PC-3 (cell line): ENCODE measurements at regions not wholly inside any gene's neighbourhood (a gene's known extent, or its start where the extent isn't known, plus 50 kb on each side); places are given as distances from the start of the nearest gene placed in this dataset.

Experiments
- ATAC-seq: fragments of 200-7000 bp; cut with Tn5 transposase; 2 replicates; pipeline ENCODE4 v1.9.1; 2020; ENCODE audit warnings: mild to moderate bottlenecking, moderate library complexity
- BruUV-seq: library from RNA; stranded (reverse); fragments of 400-500 nt; replicated peaks from 2 replicates; lab custom pipeline; 2021; lab: Mats Ljungman, UMichigan
- CTCF ChIA-PET: fragments of 300-600 bp; sonication (Branson Sonifier 250); formaldehyde crosslinking; loops from one replicate; lab custom pipeline; 2022; ENCODE audit warnings: antibody characterized with exemption; lab: Charles Lee
- POLR2A ChIA-PET: fragments of 300-600 bp; sonication (Branson Sonifier 250); formaldehyde crosslinking; loops from one replicate; lab custom pipeline; 2022; ENCODE audit warnings: antibody characterized with exemption; ENCODE audit not compliant: unreplicated experiment; lab: Charles Lee
- DNase-seq: peaks from one replicate; pipeline ENCODE4 v3.0.0-alpha.2; 2015
- H2AFZ ChIP-seq: fragments of 300-600 bp; sonication (generic); 2 replicates; pipeline ENCODE4 v1.6.0; 2016; ENCODE audit warnings: antibody characterized with exemption, low read length
- H3F3A ChIP-seq: fragments of 300-600 bp; sonication (generic); one replicate; pipeline ENCODE4 v1.6.0; 2017; ENCODE audit warnings: antibody characterized with exemption, low read length, control low read depth, mild to moderate bottlenecking; ENCODE audit not compliant: unreplicated experiment
- H3K27ac ChIP-seq: fragments of 300-600 bp; sonication (generic); 2 replicates; pipeline ENCODE4 v1.5.1; 2016; ENCODE audit warnings: mild to moderate bottlenecking, low read length
- H3K27me3 ChIP-seq: fragments of 300-600 bp; sonication (generic); 2 replicates; pipeline ENCODE4 v1.6.1; 2016; ENCODE audit warnings: low read length, mixed read lengths
- H3K36me3 ChIP-seq: fragments of 300-600 bp; sonication (generic); 2 replicates; pipeline ENCODE4 v1.6.1; 2016; ENCODE audit warnings: low read depth, mixed run types, low read length, mixed read lengths
- H3K4me1 ChIP-seq: fragments of 300-600 bp; sonication (generic); 2 replicates; pipeline ENCODE4 v1.5.1; 2016; ENCODE audit warnings: low read length; ENCODE audit not compliant: insufficient read depth
- H3K4me2 ChIP-seq: fragments of 300-600 bp; sonication (generic); 2 replicates; pipeline ENCODE4 v1.6.0; 2016; ENCODE audit warnings: low read length
- H3K4me3 ChIP-seq: fragments of 300-600 bp; sonication (generic); 2 replicates; pipeline ENCODE4 v1.5.1; 2016; ENCODE audit warnings: mild to moderate bottlenecking, low read length, mixed read lengths
- H3K79me2 ChIP-seq: fragments of 300-600 bp; sonication (generic); 2 replicates; pipeline ENCODE4 v1.6.1; 2017; ENCODE audit warnings: low read length, mixed read lengths
- H3K9ac ChIP-seq: fragments of 300-600 bp; sonication (generic); 2 replicates; pipeline ENCODE4 v1.6.0; 2016; ENCODE audit warnings: mild to moderate bottlenecking, low read length
- H3K9me2 ChIP-seq: fragments of 300-600 bp; sonication (generic); replicated peaks from 2 replicates; pipeline ENCODE4 v1.6.1; 2016; ENCODE audit warnings: mixed run types, low read length, mixed read lengths
- H3K9me3 ChIP-seq: fragments of 300-600 bp; sonication (generic); 2 replicates; pipeline ENCODE4 v1.6.1; 2016; ENCODE audit warnings: low read length, mixed read lengths
- H4K20me1 ChIP-seq: fragments of 300-600 bp; sonication (generic); 2 replicates; pipeline ENCODE4 v1.6.1; 2016; ENCODE audit warnings: low read length, mixed read lengths
- CTCF ChIP-seq: fragments of 300-600 bp; sonication (generic); conservative IDR thresholded peaks from 2 replicates; pipeline ENCODE4 v1.5.1; 2017; ENCODE audit warnings: antibody characterized with exemption, low read depth, mild to moderate bottlenecking, low read length
- EZH2 ChIP-seq: fragments of 300-600 bp; sonication (generic); IDR thresholded peaks from one replicate; pipeline ENCODE4 v1.6.1; 2017; ENCODE audit warnings: antibody characterized with exemption, mild to moderate bottlenecking, low read length; ENCODE audit not compliant: unreplicated experiment
- EZH2phosphoT487 ChIP-seq: fragments of 300-600 bp; sonication (generic); IDR thresholded peaks from 2 replicates; pipeline ENCODE4 v1.6.1; 2018; ENCODE audit warnings: mild to moderate bottlenecking, antibody characterized with exemption, low read length, borderline replicate concordance
- intact Hi-C: fragments of 100-400 bp; cut with micrococcal nuclease; formaldehyde crosslinking; loops from 2 replicates; pipeline ENCODE4 v1.9.0; 2023

DNA sequence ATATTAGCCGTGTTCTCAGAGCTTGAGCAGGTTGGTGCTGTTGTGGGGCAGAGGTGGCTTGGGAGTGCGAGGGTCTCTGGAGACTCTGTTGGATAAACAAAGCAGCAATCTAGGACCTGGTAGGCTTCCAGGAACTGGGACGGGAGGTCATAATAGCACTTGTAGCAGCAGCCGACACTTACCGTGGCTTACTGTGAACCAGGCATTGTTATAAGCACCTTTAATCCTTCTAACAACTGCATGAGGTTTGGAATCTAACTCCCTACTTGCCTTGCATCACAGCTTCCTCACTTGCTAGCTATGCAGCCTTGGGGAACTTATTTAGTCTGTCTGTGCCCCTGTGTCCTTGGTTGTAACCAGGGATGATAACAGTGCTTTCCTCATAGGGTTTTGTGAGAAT lies 94.9 kb downstream of the NAV1 start:
- no peak for TF ChIP-seq CTCF
- no peak for TF ChIP-seq EZH2phosphoT487
- no peak for TF ChIP-seq EZH2
- DNase-seq (no peak), ATAC-seq (no peak)
- no peaks in the 10 kb centered on the region; the same call in 1 of the 2 replicates for H3K4me1 ChIP-seq
- no peak overlapping the region for H3K4me3 ChIP-seq
- H3K9ac ChIP-seq = no peak overlapping the region
- no peaks in the 10 kb centered on the region for H3K27me3 ChIP-seq
- no peaks in the 10 kb centered on the region for H3K9me3 ChIP-seq
- ChIA-PET POLR2A (no interaction called here), CTCF (no interaction called here)
- no peaks in the 10 kb centered on the region for H4K20me1 ChIP-seq
- H3K4me2 ChIP-seq = no peak overlapping the region
- intact Hi-C loops = no loop called here
- H3K27ac ChIP-seq = no peak overlapping the region
- H2AFZ ChIP-seq = no peak overlapping the region
- BruUV-seq = no TSS peak
- no peaks in the 10 kb centered on the region for H3F3A ChIP-seq
- no peaks in the 10 kb centered on the region for H3K79me2 ChIP-seq
- no peaks in the 10 kb centered on the region for H3K36me3 ChIP-seq
- no peaks in the 10 kb centered on the region for H3K9me2 ChIP-seq

DNA sequence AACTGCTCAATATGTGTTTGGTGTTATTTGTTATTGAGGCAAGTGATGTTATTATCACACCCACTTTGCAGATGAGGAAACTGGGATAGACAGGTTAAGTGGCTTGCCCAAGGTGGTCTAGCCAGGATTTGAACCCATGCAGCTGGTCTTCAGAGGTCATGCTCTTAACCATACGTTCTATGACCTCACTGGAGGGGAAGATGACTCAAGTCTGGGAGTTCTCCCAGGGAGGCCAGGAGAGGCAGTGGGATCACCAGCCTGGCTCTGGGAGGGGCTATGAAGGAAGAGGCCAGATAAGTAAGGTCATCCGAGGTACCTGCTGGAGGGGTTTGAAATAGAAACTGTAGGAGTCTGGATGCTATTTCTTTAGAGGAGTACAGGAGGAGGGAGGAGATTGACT lies 95.3 kb downstream of the NAV1 start:
- no peaks in the 10 kb centered on the region for H4K20me1 ChIP-seq
- H2AFZ ChIP-seq = no peak overlapping the region
- TF ChIP-seq EZH2 = no peak
- TF ChIP-seq EZH2phosphoT487 = no peak
- TF ChIP-seq CTCF = no peak
- no TSS peak for BruUV-seq
- no peak overlapping the region for H3K4me3 ChIP-seq
- no peaks in the 10 kb centered on the region for H3F3A ChIP-seq
- H3K9me3 ChIP-seq = no peaks in the 10 kb centered on the region
- CTCF ChIA-PET = no interaction called here
- no peaks in the 10 kb centered on the region for H3K79me2 ChIP-seq
- no peaks in the 10 kb centered on the region for H3K27me3 ChIP-seq
- no peaks in the 10 kb centered on the region; the same call in 1 of the 2 replicates for H3K4me1 ChIP-seq
- DNase-seq = no peak
- H3K36me3 ChIP-seq = no peaks in the 10 kb centered on the region
- no peaks in the 10 kb centered on the region for H3K9me2 ChIP-seq
- POLR2A ChIA-PET = no interaction called here
- H3K9ac ChIP-seq = no peak overlapping the region
- H3K4me2 ChIP-seq = no peak overlapping the region
- ATAC-seq = no peak
- no peak overlapping the region for H3K27ac ChIP-seq
- intact Hi-C loops = no loop called here

- intact Hi-C loops = no loop called here
- H3K9me3 ChIP-seq = no peaks in the 10 kb centered on the region
- H3K9ac ChIP-seq = no peak overlapping the region
- H3K27me3 ChIP-seq = no peaks in the 10 kb centered on the region
- H2AFZ ChIP-seq = no peak overlapping the region
- H3F3A ChIP-seq = no peaks in the 10 kb centered on the region
- no peaks in the 10 kb centered on the region for H3K9me2 ChIP-seq
- no peak for TF ChIP-seq EZH2
- no peak for TF ChIP-seq CTCF
- no peak for TF ChIP-seq EZH2phosphoT487
- ChIA-PET POLR2A (no interaction called here), CTCF (no interaction called here)
- no TSS peak for BruUV-seq
- no peak overlapping the region for H3K4me3 ChIP-seq
- ATAC-seq (no peak), DNase-seq (no peak)
- no peak overlapping the region for H3K4me2 ChIP-seq
- no peaks in the 10 kb centered on the region for H3K36me3 ChIP-seq
- no peak overlapping the region for H3K27ac ChIP-seq
- H4K20me1 ChIP-seq = no peaks in the 10 kb centered on the region
- no peaks in the 10 kb centered on the region; the same call in 1 of the 2 replicates for H3K4me1 ChIP-seq
- H3K79me2 ChIP-seq = no peaks in the 10 kb centered on the region
These were observed 97.2 kb downstream of the NAV1 start for GRCh38 chr1:201636097-201636496.
